ENCODE measurements at regions not wholly inside any gene's neighbourhood (a gene's known extent, or its start where the extent isn't known, plus 50 kb on each side); places are given as distances from the start of the nearest gene placed in this dataset.

DNA sequence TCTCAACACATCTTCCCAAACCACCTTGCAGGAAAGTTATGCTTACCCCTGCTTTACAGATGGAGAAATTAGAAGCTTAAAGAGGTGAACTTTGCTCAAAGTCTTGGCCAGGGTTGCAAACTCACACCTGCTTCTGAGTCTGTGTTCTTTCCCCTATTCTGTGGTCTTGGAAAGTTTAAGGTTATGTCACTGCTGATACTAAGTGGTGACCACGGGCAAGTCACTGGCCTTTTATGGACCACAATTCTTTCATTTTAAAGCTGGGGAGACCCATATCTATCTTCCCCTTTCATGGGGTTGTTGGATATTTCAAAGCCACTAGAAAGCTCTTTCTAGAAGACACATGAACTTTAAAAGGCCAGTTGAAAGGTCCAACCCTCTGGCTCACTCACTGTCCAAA lies 95.4 kb upstream of the KLF4 start:
- H3K27me3 ChIP-seq = no peaks in the 10 kb centered on the region

DNA sequence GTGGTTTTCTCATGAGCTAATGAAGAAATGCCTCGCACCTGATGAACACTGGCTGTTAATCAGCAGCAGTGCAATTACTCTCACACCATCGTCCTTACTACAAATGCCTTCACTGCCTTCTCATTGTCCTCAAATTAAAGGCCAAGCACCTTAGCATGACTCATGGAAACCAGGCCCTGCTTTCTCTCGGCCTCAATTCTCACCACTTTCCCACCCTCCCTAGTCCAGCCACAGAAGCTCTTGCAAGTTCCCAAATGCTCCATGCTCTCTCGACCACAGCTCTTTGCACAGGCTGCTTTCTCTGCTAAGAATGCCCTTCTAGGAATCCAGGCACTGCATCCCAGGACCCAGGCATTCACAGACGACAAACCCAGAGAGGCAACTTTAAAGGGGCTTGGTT lies 94.6 kb upstream of the KLF4 start:
- WGBS, 2 donors (ENCODE audit: low coverage in 1 of 2) = 65 to 82% methylated on average over 3 to 5 of the region's 5 CpGs
- intact Hi-C loops (cut with DNase I; ENCODE audit: low total_unique reads) (no loop called here), in situ Hi-C loops (cut with MboI; ENCODE audit: low pct_ligation_motif_present in 1 of 4, low pct_unique_long_range_greater_than_20kb in 1 of 4, low sequenced_read_pairs in 3 of 4) (no loop called here)
- H3K4me1 ChIP-seq = peaks cover 5 to 24% (median 19%) of the 10 kb centered on the region in 4 donors
- H3K4me3 ChIP-seq = no peak overlapping the region
- no peaks in the 10 kb centered on the region for H3K27me3 ChIP-seq
- no peak for DNase-seq
- TF ChIP-seq POLR2A (IDR thresholded peaks at IDR 0.05) (no peak), EP300 (IDR thresholded peaks at IDR 0.05; ENCODE audit: low read depth) (no peak), POLR2AphosphoS5 (IDR thresholded peaks at IDR 0.05) (no peak)
- TF ChIP-seq, protein P1, sequence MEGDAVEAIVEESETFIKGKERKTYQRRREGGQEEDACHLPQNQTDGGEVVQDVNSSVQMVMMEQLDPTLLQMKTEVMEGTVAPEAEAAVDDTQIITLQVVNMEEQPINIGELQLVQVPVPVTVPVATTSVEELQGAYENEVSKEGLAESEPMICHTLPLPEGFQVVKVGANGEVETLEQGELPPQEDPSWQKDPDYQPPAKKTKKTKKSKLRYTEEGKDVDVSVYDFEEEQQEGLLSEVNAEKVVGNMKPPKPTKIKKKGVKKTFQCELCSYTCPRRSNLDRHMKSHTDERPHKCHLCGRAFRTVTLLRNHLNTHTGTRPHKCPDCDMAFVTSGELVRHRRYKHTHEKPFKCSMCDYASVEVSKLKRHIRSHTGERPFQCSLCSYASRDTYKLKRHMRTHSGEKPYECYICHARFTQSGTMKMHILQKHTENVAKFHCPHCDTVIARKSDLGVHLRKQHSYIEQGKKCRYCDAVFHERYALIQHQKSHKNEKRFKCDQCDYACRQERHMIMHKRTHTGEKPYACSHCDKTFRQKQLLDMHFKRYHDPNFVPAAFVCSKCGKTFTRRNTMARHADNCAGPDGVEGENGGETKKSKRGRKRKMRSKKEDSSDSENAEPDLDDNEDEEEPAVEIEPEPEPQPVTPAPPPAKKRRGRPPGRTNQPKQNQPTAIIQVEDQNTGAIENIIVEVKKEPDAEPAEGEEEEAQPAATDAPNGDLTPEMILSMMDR (IDR thresholded peaks at IDR 0.05) = no peak
- no peak overlapping the region for H3K27ac ChIP-seq
- no peaks in the 10 kb centered on the region for H3K36me3 ChIP-seq
- no peaks in the 10 kb centered on the region for H3K9me3 ChIP-seq

More for the DNA sequence above, 95.4 kb upstream of the KLF4 start:
- in situ Hi-C loops (cut with MboI; ENCODE audit: low pct_ligation_motif_present in 1 of 4, low pct_unique_long_range_greater_than_20kb in 1 of 4, low sequenced_read_pairs in 3 of 4) = no loop called here
- Histone ChIP-seq H3K9me3 (no peaks in the 10 kb centered on the region), H3K36me3 (no peaks in the 10 kb centered on the region), H3K4me1 (peaks cover 5 to 27% (median 20%) of the 10 kb centered on the region in 4 donors), H3K27ac (no peak overlapping the region), H3K4me3 (no peak overlapping the region)
- intact Hi-C loops (cut with DNase I; ENCODE audit: low total_unique reads) = no loop called here
- TF ChIP-seq, protein P1 (IDR thresholded peaks at IDR 0.05) = no peak
- TF ChIP-seq EP300 (IDR thresholded peaks at IDR 0.05; ENCODE audit: low read depth) (no peak), POLR2AphosphoS5 (IDR thresholded peaks at IDR 0.05) (no peak), POLR2A (IDR thresholded peaks at IDR 0.05) (no peak)
- 54 to 63% methylated on average over 1 of the region's 1 CpG for WGBS, 2 donors (ENCODE audit: low coverage in 1 of 2)
- no peak for DNase-seq

DNA sequence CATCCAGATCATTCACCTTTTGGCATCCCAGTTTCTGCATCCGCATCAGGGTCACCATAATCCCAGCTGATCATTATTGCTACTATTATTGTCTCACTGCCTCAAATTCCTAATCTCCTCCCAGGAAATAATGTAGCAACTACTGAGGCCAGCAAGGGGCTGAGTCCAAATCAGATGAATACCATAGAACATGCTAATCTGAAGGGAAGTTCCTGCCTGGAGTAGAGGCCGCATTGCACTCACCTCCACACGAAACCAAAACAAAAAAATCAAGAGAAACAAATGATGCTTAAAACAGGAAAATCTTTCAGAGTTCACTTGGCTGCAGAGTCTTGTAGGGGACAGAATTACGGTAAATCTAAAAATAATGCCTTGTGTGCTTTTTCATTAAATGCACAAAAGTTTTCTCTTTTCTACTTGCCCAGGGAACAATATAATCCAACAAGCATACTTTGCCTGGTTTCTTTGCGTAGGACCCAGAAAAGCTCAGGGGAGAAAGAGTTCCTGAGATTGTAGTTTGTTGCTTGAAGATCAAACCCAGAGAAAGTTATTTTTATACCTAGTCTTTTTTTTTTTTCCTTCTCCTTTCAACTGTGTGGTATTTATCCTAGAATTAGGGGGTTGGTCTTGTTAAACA lies 87.7 kb upstream of the KLF4 start:
- WGBS, 2 donors (ENCODE audit: low coverage in 1 of 2) = 80 to 84% methylated on average over 4 to 5 of the region's 5 CpGs
- no peak overlapping the region for H3K4me3 ChIP-seq
- H3K27me3 ChIP-seq = no peaks in the 10 kb centered on the region
- TF ChIP-seq EP300 (IDR thresholded peaks at IDR 0.05; ENCODE audit: low read depth) = no peak
- TF ChIP-seq POLR2A (IDR thresholded peaks at IDR 0.05) = no peak
- TF ChIP-seq POLR2AphosphoS5 (IDR thresholded peaks at IDR 0.05) = no peak
- TF ChIP-seq, protein P1 (IDR thresholded peaks at IDR 0.05) = no peak
- H3K27ac ChIP-seq = no peak overlapping the region
- DNase-seq = no peak
- in situ Hi-C loops (cut with MboI; ENCODE audit: low pct_ligation_motif_present in 1 of 4, low pct_unique_long_range_greater_than_20kb in 1 of 4, low sequenced_read_pairs in 3 of 4) (no loop called here), intact Hi-C loops (cut with DNase I; ENCODE audit: low total_unique reads) (no loop called here)
- H3K9me3 ChIP-seq = no peaks in the 10 kb centered on the region
- peaks cover 0 to under 1% (median 0%) of the 10 kb centered on the region in 4 donors for H3K4me1 ChIP-seq
- H3K36me3 ChIP-seq = no peaks in the 10 kb centered on the region

DNA sequence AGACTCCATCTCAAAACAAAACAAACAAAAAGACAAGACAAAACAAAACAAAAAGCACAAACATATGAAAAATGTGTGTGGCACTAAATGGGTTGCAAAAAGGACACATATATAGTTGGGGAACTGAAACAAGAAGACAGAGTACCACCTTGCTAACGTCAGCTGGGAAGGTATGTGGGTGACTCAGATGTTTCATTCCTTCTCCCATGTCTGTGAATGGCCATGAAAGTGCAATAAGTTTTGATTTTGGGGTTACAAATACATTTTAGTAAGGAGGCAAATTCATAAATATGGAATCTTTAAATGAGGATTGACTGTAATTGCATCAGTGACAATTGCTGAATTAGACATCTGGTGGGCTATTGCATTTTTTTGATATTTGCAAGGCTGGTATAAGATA lies 81.6 kb upstream of the KLF4 start:
- TF ChIP-seq POLR2AphosphoS5 (IDR thresholded peaks at IDR 0.05) = no peak
- TF ChIP-seq, protein P1 (IDR thresholded peaks at IDR 0.05) = no peak
- TF ChIP-seq POLR2A (IDR thresholded peaks at IDR 0.05) = no peak
- no peak for TF ChIP-seq EP300 (IDR thresholded peaks at IDR 0.05; ENCODE audit: low read depth)
- H3K36me3 ChIP-seq = no peaks in the 10 kb centered on the region
- WGBS, 2 donors (ENCODE audit: low coverage in 1 of 2) = 70 to 88% methylated on average over 1 of the region's 1 CpG
- no peak overlapping the region for H3K27ac ChIP-seq
- no peaks in the 10 kb centered on the region for H3K9me3 ChIP-seq
- H3K27me3 ChIP-seq = no peaks in the 10 kb centered on the region
- intact Hi-C loops (cut with DNase I; ENCODE audit: low total_unique reads) (no loop called here), in situ Hi-C loops (cut with MboI; ENCODE audit: low pct_ligation_motif_present in 1 of 4, low pct_unique_long_range_greater_than_20kb in 1 of 4, low sequenced_read_pairs in 3 of 4) (no loop called here)
- H3K4me1 ChIP-seq = peaks cover 0 to 17% (median 1%) of the 10 kb centered on the region in 4 donors
- no peak for DNase-seq
- no peak overlapping the region for H3K4me3 ChIP-seq

Measured in transverse colon (tissue), 4 donors.